Neural cell (in vitro differentiated cells): ENCODE measurements at regions not wholly inside any gene's neighbourhood (a gene's known extent, or its start where the extent isn't known, plus 50 kb on each side); places are given as distances from the start of the nearest gene placed in this dataset.

Experiments
- H2AFZ ChIP-seq: fragments of 200-600, 300-800 bp; sonication (generic), shearing (Covaris generic); 2 replicates; pipeline ENCODE4 v1.6.0; 2014; ENCODE audit warnings: low read depth, mild to moderate bottlenecking, antibody characterized with exemption, low read length, moderate library complexity
- H3F3A ChIP-seq: fragments of 200-600 bp; shearing (Covaris generic); 2 replicates; pipeline ENCODE4 v1.6.1; 2016; ENCODE audit warnings: mild to moderate bottlenecking, moderate library complexity, mixed read lengths, antibody characterized with exemption, low read length; ENCODE audit not compliant: insufficient read depth, poor library complexity, severe bottlenecking
- H3K27ac ChIP-seq: fragments of 200-600, 300-800 bp; sonication (generic), shearing (Covaris generic); 2 replicates; pipeline ENCODE4 v1.5.1; 2014; ENCODE audit warnings: mild to moderate bottlenecking, low read length, moderate library complexity
- H3K27me3 ChIP-seq: fragments of 300-800, 200-600 bp; sonication (generic), shearing (Covaris generic); 2 replicates; pipeline ENCODE4 v1.6.0; 2014; ENCODE audit warnings: mild to moderate bottlenecking, low read depth, low read length, moderate library complexity; ENCODE audit not compliant: insufficient read depth
- H3K36me3 ChIP-seq: fragments of 300-800, 200-600 bp; sonication (generic), shearing (Covaris generic); 2 replicates; pipeline ENCODE4 v1.5.1; 2014; ENCODE audit warnings: mild to moderate bottlenecking, antibody characterized with exemption, low read length, moderate library complexity; ENCODE audit not compliant: insufficient read depth
- H3K4me2 ChIP-seq: fragments of 300-800, 200-600 bp; sonication (generic), shearing (Covaris generic); 2 replicates; pipeline ENCODE4 v1.6.0; 2014; ENCODE audit warnings: mild to moderate bottlenecking, low read length
- H3K4me3 ChIP-seq: fragments of 300-800, 200-600 bp; sonication (generic), shearing (Covaris generic); 2 replicates; pipeline ENCODE4 v1.5.1; 2014; ENCODE audit warnings: mild to moderate bottlenecking, low read length, moderate library complexity
- H3K79me2 ChIP-seq: fragments of 200-600 bp; shearing (Covaris generic); replicated peaks from 2 replicates; pipeline ENCODE4 v1.6.0; 2014; ENCODE audit warnings: mild to moderate bottlenecking, low read length, moderate library complexity; ENCODE audit not compliant: insufficient read depth
- H3K9ac ChIP-seq: fragments of 300-800, 200-600 bp; sonication (generic), shearing (Covaris generic); 2 replicates; pipeline ENCODE4 v1.6.1; 2016; ENCODE audit warnings: mild to moderate bottlenecking, low read length, mixed read lengths
- H3K9me2 ChIP-seq: fragments of 200-600 bp; shearing (Covaris generic); 2 replicates; pipeline ENCODE4 v1.6.1; 2016; ENCODE audit warnings: mild to moderate bottlenecking, low read length, mixed read lengths; ENCODE audit not compliant: insufficient read depth
- H3K9me3 ChIP-seq: fragments of 200-600, 300-800 bp; sonication (generic), shearing (Covaris generic); 2 replicates; pipeline ENCODE4 v1.6.1; 2016; ENCODE audit warnings: mild to moderate bottlenecking, mixed run types, low read length, moderate library complexity, mixed read lengths
- H4K20me1 ChIP-seq: fragments of 200-600 bp; shearing (Covaris generic); 2 replicates; pipeline ENCODE4 v1.6.1; 2016; ENCODE audit warnings: mild to moderate bottlenecking, mixed run types; ENCODE audit not compliant: insufficient read depth
- CTCF ChIP-seq: fragments of 450-650 bp; IDR thresholded peaks from 2 replicates; pipeline ENCODE4 v1.5.1; 2014; ENCODE audit warnings: antibody characterized with exemption, mild to moderate bottlenecking, moderate library complexity; ENCODE audit not compliant: poor library complexity, severe bottlenecking
- EP300 ChIP-seq: fragments of 450-650 bp; conservative IDR thresholded peaks from 2 replicates; pipeline ENCODE4 v1.6.1; 2014; ENCODE audit warnings: antibody characterized with exemption, mild to moderate bottlenecking, moderate library complexity; ENCODE audit not compliant: poor library complexity, severe bottlenecking
- EZH2 ChIP-seq: fragments of 200-600, 300-800 bp; shearing (Covaris generic), sonication (generic); IDR thresholded peaks from 2 replicates; pipeline ENCODE4 v1.6.1; 2014; ENCODE audit warnings: antibody characterized with exemption, low read length, borderline replicate concordance, mild to moderate bottlenecking; ENCODE audit not compliant: insufficient read depth, poor library complexity, severe bottlenecking
- MXI1 ChIP-seq: fragments of 450-650 bp; conservative IDR thresholded peaks from 2 replicates; pipeline ENCODE4 v1.6.1; 2014; ENCODE audit warnings: antibody characterized with exemption, mild to moderate bottlenecking; ENCODE audit not compliant: poor library complexity, severe bottlenecking
- POLR2AphosphoS5 ChIP-seq: IDR thresholded peaks from 2 replicates; pipeline ENCODE4 v1.6.1; 2012
- RAD21 ChIP-seq: fragments of 450-650 bp; conservative IDR thresholded peaks from 2 replicates; pipeline ENCODE4 v1.6.1; 2014; ENCODE audit warnings: antibody characterized with exemption, mild to moderate bottlenecking, moderate library complexity
- REST ChIP-seq: IDR thresholded peaks from 2 replicates; pipeline ENCODE4 v1.6.1; 2012; ENCODE audit warnings: borderline replicate concordance
- SMC3 ChIP-seq: fragments of 450-650 bp; conservative IDR thresholded peaks from 2 replicates; pipeline ENCODE4 v1.6.1; 2014; ENCODE audit warnings: antibody characterized with exemption, mild to moderate bottlenecking, moderate library complexity; ENCODE audit not compliant: poor library complexity
- TAF1 ChIP-seq: IDR thresholded peaks from 2 replicates; pipeline ENCODE4 v1.6.1; 2012; ENCODE audit warnings: low read depth
- small RNA-seq, 3 experiments: library from RNA; depleted of rRNA; stranded (forward); fragments of <200 nt; gene quantifications; one replicate each; pipeline ENCODE3, GENCODE V24; 2012

- H3K9me2 ChIP-seq: no peaks in the 10 kb centered on the region
- H3K27ac ChIP-seq: no peak overlapping the region
- no peaks in the 10 kb centered on the region for H3K36me3 ChIP-seq
- no peaks in the 10 kb centered on the region for H4K20me1 ChIP-seq
- no peak overlapping the region for H3K4me2 ChIP-seq
- H2AFZ ChIP-seq: no peak overlapping the region
- TF ChIP-seq SMC3 (no peak), REST (no peak), TAF1 (no peak), POLR2AphosphoS5 (no peak), MXI1 (no peak), EZH2 (no peak), RAD21 (no peak), EP300 (no peak), CTCF (no peak)
- no peaks in the 10 kb centered on the region for H3K79me2 ChIP-seq
- no peak overlapping the region for H3K9ac ChIP-seq
- no peaks in the 10 kb centered on the region for H3K27me3 ChIP-seq
- H3K9me3 ChIP-seq: no peaks in the 10 kb centered on the region
- H3K4me3 ChIP-seq: no peak overlapping the region
- H3F3A ChIP-seq: no peaks in the 10 kb centered on the region
Observed at GRCh38 chr18:25010623-25011374, 341.2 kb downstream of the ZNF521 start.

Small RNA genes in the stretch of these regions (small RNA-seq; reads per million reads assigned to genes)
- 0 reads per million in 3 experiments for gene PPIAP57
